ENCODE measurements at regions not wholly inside any gene's neighbourhood (a gene's known extent, or its start where the extent isn't known, plus 50 kb on each side); places are given as distances from the start of the nearest gene placed in this dataset.

DNA sequence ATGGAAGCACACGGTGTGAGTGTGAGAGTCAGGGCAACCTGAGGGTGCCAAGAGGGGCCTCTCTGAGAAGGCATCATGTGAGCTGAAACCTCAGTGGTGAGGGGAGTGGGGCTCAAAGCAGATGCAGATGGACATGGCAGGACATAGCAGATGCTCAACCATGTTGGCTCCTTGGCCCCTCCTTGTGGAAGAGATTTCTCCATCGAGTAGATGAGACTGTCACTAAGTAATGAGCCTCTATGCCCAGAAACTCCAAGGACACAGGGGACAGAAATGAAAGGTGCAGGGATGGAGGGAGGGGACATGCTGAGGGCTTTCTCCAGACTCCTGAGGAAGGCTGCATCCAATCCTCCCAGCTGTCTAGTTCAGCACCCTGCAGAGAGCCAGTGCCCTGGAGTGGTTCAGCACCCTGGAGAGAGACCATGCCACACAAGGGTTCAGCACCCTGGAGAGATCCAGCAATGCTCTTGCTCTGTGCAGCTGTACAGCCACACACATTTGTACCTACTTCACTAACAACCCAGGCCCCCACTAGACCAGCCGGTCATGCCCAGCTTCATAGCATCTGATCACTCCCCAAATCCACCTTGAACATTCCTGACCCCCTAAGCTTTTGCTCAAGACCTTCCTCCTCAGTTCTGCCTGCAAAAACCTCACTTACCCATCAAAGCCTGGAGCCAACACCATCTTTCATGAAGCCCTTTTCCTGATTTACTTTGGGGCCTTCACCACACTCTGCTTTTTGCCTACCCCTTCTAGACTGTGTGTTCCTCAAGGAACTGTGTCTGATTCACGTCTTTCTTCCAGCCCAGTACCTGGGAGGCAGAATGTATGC is 252.0 kb downstream of the CTTN start:
- DNase-seq (ENCODE audit: low read depth): no peak

DNA sequence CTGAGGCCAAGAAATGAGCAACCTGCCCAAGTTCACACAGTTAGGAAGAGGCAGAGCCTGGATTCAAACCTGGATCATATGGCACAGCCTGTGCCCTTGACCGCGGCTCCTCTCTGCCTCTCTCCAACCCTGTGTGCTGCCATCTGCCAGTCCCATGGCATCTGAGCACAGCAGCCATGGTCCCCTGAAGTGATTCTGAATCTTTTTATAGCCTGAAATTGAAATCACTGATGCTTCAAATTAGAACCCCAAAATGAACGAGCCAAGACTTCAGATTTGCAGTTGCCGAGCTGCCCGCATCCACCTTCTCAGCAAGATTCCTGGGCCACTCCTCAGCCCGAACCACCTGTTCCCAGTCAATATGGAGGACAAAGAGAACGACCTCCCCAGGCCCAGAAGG is 252.7 kb downstream of the CTTN start:
- DNase-seq (ENCODE audit: low read depth): no peak

GRCh38 chr11:70654016-70654415 is 255.7 kb downstream of the CTTN start:
- DNase-seq (ENCODE audit: low read depth): no peak

- no peak for DNase-seq (ENCODE audit: low read depth)
Measured at GRCh38 chr11:70655816-70656215, 257.5 kb downstream of the CTTN start.

- no peak for DNase-seq (ENCODE audit: low read depth)
Measured at GRCh38 chr11:70656252-70656651, 257.9 kb downstream of the CTTN start.

GRCh38 chr11:70660059-70660888 is 261.9 kb downstream of the CTTN start:
- DNase-seq (ENCODE audit: low read depth): no peak

- no peak for DNase-seq (ENCODE audit: low read depth)
Measured at GRCh38 chr11:70660889-70661197, 262.5 kb downstream of the CTTN start.

DNA sequence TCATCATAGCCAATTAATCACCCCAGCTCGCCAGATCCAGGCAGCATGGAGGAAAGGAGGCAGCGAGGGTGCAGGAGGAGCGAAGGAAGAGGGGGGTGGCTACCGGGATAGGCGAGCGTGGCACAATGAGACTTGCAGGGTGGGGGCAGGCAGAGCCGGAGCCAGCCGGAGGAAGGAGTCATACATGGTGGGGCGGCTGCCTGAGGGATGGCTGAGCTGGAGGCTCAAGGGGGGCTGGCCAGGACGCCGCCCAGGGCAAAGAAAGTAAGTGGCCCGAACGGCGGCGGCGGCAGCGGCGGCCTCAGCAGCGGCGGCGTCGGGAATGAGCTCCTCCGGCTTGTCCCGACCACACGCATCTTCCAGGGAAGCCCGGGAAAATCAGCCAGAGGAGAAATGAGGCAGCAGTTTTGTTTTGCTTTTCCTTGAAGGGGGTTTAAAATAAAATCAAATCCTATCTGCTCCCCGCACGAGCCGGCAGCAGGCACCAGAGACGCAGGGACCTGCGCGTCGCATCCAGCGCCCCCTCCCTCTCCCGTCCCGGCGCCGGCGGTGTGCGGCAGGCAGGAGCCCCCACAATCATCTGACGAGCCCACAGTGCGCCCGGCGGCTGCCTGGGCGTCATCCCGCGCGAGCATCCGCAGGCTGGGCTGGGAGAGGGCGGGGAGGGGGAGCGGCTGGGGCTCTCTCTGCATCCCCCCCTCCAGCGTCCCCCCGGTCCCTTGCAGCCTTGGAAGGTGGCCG is 263.6 kb downstream of the CTTN start:
- DNase-seq (ENCODE audit: low read depth): no peak

- no peak for DNase-seq (ENCODE audit: low read depth)
Measured at GRCh38 chr11:70662691-70663098, 264.4 kb downstream of the CTTN start.

GRCh38 chr11:70663815-70664214 is 265.5 kb downstream of the CTTN start:
- no peak for DNase-seq (ENCODE audit: low read depth)

DNA sequence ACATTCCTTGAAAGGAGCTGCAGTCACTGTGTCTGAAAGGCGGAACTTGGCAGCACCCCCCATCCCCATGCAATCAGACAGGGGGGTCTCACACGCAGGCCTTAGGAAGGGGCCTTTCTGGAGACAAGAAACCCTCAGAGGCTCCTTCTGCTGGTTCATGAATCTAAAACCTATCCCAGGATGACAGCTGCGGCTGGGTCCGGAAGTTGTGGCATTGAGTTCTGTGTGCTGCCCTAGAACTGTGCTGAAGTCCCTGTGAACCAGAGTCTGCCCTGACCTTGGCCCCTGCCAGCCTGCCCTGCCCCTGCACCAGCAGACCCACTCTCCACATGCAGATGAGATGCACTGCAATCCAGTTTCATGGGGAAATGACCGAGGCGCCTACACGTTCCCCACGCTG is 268.0 kb downstream of the CTTN start:
- no peak for DNase-seq (ENCODE audit: low read depth)

DNA sequence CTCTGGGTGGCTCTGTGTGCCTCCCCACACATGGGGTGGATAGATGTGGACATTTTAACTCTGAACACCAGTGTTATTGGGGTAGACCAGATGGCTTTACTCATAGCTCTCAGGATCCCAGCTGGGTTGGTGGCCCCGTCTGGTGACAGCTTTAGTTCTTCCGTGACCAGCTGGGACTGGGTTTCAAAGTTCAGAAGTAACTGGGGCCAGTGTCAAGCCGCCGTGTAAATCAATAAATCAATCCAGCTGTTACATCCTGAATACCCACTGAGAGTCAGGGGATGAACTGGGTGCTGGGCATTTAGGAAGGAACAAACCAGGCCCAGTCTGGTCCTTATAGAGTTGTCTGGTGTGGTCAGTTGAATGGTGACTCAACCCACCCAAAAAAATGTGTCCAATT is 269.4 kb downstream of the CTTN start:
- no peak for DNase-seq (ENCODE audit: low read depth)

GRCh38 chr11:70668204-70669202 is 270.2 kb downstream of the CTTN start:
- DNase-seq (ENCODE audit: low read depth): no peak

GRCh38 chr11:70669281-70669680 is 271.0 kb downstream of the CTTN start:
- DNase-seq (ENCODE audit: low read depth): no peak

- DNase-seq (ENCODE audit: low read depth): no peak
Measured at GRCh38 chr11:70669871-70670675, 271.7 kb downstream of the CTTN start.

DNA sequence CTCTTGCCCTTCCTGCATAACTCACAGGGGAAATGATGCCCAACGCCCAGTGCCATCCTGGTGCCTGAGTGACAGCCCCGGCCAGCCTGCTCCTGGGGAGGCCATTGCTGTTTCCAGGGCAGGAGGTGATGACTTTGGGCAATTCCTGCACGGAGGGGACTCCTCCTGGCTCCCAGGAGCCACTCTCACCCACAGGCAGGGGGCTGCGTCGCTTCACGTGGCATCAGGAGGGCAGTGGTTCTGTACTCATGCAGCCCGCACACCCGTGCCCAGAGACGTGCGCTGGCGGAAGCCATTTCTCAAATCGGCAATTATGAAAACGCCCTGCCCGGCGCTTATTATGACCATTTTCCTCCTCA is 272.3 kb downstream of the CTTN start:
- no peak for DNase-seq (ENCODE audit: low read depth)

DNA sequence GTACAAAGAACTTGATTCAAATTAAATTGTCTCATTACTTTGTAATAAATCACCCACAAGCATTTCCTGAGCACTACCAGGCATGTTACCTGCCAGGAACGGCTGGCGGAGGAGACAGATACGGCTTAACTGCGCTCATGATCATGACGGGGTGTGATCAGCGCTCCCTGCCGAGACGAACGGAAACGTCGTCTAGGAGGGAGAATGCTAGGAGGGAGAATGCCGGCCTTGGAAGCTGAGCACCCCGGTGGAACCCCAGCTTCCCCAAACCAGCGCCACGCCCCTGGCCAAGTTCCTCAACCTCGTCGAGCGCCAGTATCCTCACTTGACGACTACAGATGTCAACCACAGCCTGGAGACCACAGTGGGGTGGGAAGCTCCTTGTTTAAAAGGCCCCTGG is 272.8 kb downstream of the CTTN start:
- no peak for DNase-seq (ENCODE audit: low read depth)

GRCh38 chr11:70671611-70672010 is 273.3 kb downstream of the CTTN start:
- no peak for DNase-seq (ENCODE audit: low read depth)

GRCh38 chr11:70672991-70673653 is 274.8 kb downstream of the CTTN start:
- no peak for DNase-seq (ENCODE audit: low read depth)

DNA sequence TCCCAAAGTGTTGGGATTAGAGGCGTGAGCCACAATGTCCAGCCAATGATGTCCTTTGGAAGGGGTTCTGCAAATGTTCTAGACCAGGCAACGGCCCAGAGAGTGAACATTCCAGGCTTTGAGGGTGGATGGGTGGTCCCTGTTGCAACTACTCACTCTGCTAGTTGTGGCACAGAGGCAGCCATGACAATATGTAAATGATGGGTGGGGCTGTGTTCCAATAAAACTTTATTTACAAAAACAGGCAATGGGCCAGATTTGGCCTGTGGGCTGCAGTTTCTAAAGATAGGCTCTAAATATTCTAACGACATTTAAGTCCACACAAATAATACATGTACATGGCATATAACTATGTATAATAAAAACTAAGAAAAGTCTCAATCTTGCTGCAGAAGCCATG is 276.3 kb downstream of the CTTN start:
- no peak for DNase-seq (ENCODE audit: low read depth)
